T1000 (cell line): ENCODE measurements at regions not wholly inside any gene's neighbourhood (a gene's known extent, or its start where the extent isn't known, plus 50 kb on each side); places are given as distances from the start of the nearest gene placed in this dataset.

ENCODE experiments used
- DNase-seq: peaks from one replicate; lab custom pipeline; 2025; ENCODE audit warnings: mixed read lengths; lab: John Stamatoyannopoulos, UW

GRCh38 chr1:232196042-232196441 lies 433.9 kb downstream of the SIPA1L2 start:
- DNase-seq = no peak

- DNase-seq = no peak
Observed at GRCh38 chr1:232194424-232194823, 435.5 kb downstream of the SIPA1L2 start.

GRCh38 chr1:232193451-232193783 lies 436.5 kb downstream of the SIPA1L2 start:
- DNase-seq = no peak

- no peak for DNase-seq
Observed at GRCh38 chr1:232192781-232193450, 437.0 kb downstream of the SIPA1L2 start.

- no peak for DNase-seq
Observed at GRCh38 chr1:232191560-232191959, 438.4 kb downstream of the SIPA1L2 start.

- DNase-seq = no peak
Observed at GRCh38 chr1:232188318-232188717, 441.6 kb downstream of the SIPA1L2 start.

- DNase-seq = peak; percentile 12
Observed at GRCh38 chr1:232186931-232187330, 443.0 kb downstream of the SIPA1L2 start.

GRCh38 chr1:232184561-232185530 lies 445.1 kb downstream of the SIPA1L2 start:
- DNase-seq = no peak

GRCh38 chr1:232183802-232184201 lies 446.1 kb downstream of the SIPA1L2 start:
- DNase-seq = no peak

- DNase-seq = no peak
Observed at GRCh38 chr1:232183266-232183800, 446.6 kb downstream of the SIPA1L2 start.

- DNase-seq = no peak
Observed at GRCh38 chr1:232182236-232182635, 447.7 kb downstream of the SIPA1L2 start.

GRCh38 chr1:232180779-232181136 lies 449.2 kb downstream of the SIPA1L2 start:
- no peak for DNase-seq

- DNase-seq = no peak
Observed at GRCh38 chr1:232179896-232180778, 449.8 kb downstream of the SIPA1L2 start.

- DNase-seq = no peak
Observed at GRCh38 chr1:232178191-232178590, 451.7 kb downstream of the SIPA1L2 start.

GRCh38 chr1:232177438-232177837 lies 452.5 kb downstream of the SIPA1L2 start:
- DNase-seq = no peak

GRCh38 chr1:232176222-232176621 lies 453.7 kb downstream of the SIPA1L2 start:
- no peak for DNase-seq

GRCh38 chr1:232174306-232174705 lies 455.6 kb downstream of the SIPA1L2 start:
- no peak for DNase-seq

- DNase-seq = no peak
Observed at GRCh38 chr1:232172563-232172962, 457.4 kb downstream of the SIPA1L2 start.

- no peak for DNase-seq
Observed at GRCh38 chr1:232170909-232171308, 459.0 kb downstream of the SIPA1L2 start.

GRCh38 chr1:232169436-232169835 lies 460.5 kb downstream of the SIPA1L2 start:
- no peak for DNase-seq

- no peak for DNase-seq
Observed at GRCh38 chr1:232168508-232168907, 461.4 kb downstream of the SIPA1L2 start.

GRCh38 chr1:232166942-232167341 lies 463.0 kb downstream of the SIPA1L2 start:
- DNase-seq = no peak
